Stomach smooth muscle (tissue), 2 donors: ENCODE measurements at regions not wholly inside any gene's neighbourhood (a gene's known extent, or its start where the extent isn't known, plus 50 kb on each side); places are given as distances from the start of the nearest gene placed in this dataset.
A peak's percentile ranks its signal among the peaks of the same experiment; 100 is the strongest.

ENCODE experiments used
- H3K27ac ChIP-seq: one replicate; pipeline ENCODE4 v1.7.0; 2013; ENCODE audit warnings: mild to moderate bottlenecking, low read length, inconsistent platforms
- H3K27me3 ChIP-seq, 2 donors: one replicate each; pipeline ENCODE4 v1.7.0; 2013; ENCODE audit warnings: low read length in 2 of 2; ENCODE audit not compliant: insufficient read depth in 2 of 2, control insufficient read depth in 1 of 2
- H3K36me3 ChIP-seq, 2 donors: one replicate each; pipeline ENCODE4 v1.7.0; 2013; ENCODE audit warnings: low read length in 2 of 2; ENCODE audit not compliant: control insufficient read depth in 2 of 2, insufficient read depth in 2 of 2
- H3K4me1 ChIP-seq: one replicate; pipeline ENCODE4 v1.7.0; 2013; ENCODE audit warnings: low read length; ENCODE audit not compliant: control insufficient read depth, insufficient read depth
- H3K4me3 ChIP-seq, 2 donors: one replicate each; pipeline ENCODE4 v1.7.0; 2013; ENCODE audit warnings: low read length in 2 of 2
- H3K9ac ChIP-seq, 2 donors: one replicate each; pipeline ENCODE4 v1.7.0; 2013; ENCODE audit warnings: low read length in 2 of 2, mild to moderate bottlenecking in 1 of 2
- H3K9me3 ChIP-seq, 2 donors: one replicate each; pipeline ENCODE4 v1.7.0; 2013; ENCODE audit warnings: low read length in 2 of 2; ENCODE audit not compliant: control insufficient read depth in 2 of 2
- donor health status: healthy.
- donor health status: Pancreatic carcinoma.

GRCh38 chr10:94208315-94208714, 154.4 kb downstream of the NOC3L start:
- peak overlapping the region; percentile 1 for H3K27ac ChIP-seq
- H3K27me3 ChIP-seq, result no peaks in the 10 kb centered on the region
- no peak overlapping the region for H3K9ac ChIP-seq

GRCh38 chr10:94210440-94211168, 152.1 kb downstream of the NOC3L start:
- peaks cover 27% of the 10 kb centered on the region for H3K4me1 ChIP-seq
- no peak overlapping the region for H3K4me3 ChIP-seq
- no peaks in the 10 kb centered on the region for H3K9me3 ChIP-seq
- no peaks in the 10 kb centered on the region for H3K36me3 ChIP-seq
- H3K27me3 ChIP-seq, result no peaks in the 10 kb centered on the region
- peak overlapping the region; percentile 13 for H3K27ac ChIP-seq
- no peak overlapping the region for H3K9ac ChIP-seq

More at GRCh38 chr10:94208315-94208714, 154.4 kb downstream of the NOC3L start:
- Histone ChIP-seq H3K9me3 (no peaks in the 10 kb centered on the region), H3K4me1 (peaks cover 24% of the 10 kb centered on the region), H3K4me3 (no peak overlapping the region), H3K36me3 (no peaks in the 10 kb centered on the region)

GRCh38 chr10:94211169-94211510, 151.6 kb downstream of the NOC3L start:
- Histone ChIP-seq H3K27me3 (no peaks in the 10 kb centered on the region), H3K9me3 (no peaks in the 10 kb centered on the region), H3K36me3 (no peaks in the 10 kb centered on the region), H3K4me1 (peaks cover 27% of the 10 kb centered on the region), H3K4me3 (no peak overlapping the region), H3K27ac (peak overlapping the region; percentile 13), H3K9ac (no peak overlapping the region)

GRCh38 chr10:94213001-94213530, 149.7 kb downstream of the NOC3L start:
- no peak overlapping the region for H3K4me3 ChIP-seq
- no peak overlapping the region for H3K9ac ChIP-seq
- no peaks in the 10 kb centered on the region for H3K36me3 ChIP-seq
- H3K27me3 ChIP-seq, result no peaks in the 10 kb centered on the region
- peaks cover 27% of the 10 kb centered on the region for H3K4me1 ChIP-seq
- H3K27ac ChIP-seq, result no peak overlapping the region
- H3K9me3 ChIP-seq, result no peaks in the 10 kb centered on the region

- no peaks in the 10 kb centered on the region for H3K27me3 ChIP-seq
- H3K27ac ChIP-seq, result no peak overlapping the region
- H3K4me1 ChIP-seq, result peaks cover 27% of the 10 kb centered on the region
Measured at GRCh38 chr10:94213980-94214379, 148.8 kb downstream of the NOC3L start.

GRCh38 chr10:94214481-94214893, 148.3 kb downstream of the NOC3L start:
- no peak overlapping the region for H3K4me3 ChIP-seq
- H3K27me3 ChIP-seq, result no peaks in the 10 kb centered on the region
- H3K4me1 ChIP-seq, result peaks cover 27% of the 10 kb centered on the region
- H3K9me3 ChIP-seq, result no peaks in the 10 kb centered on the region
- H3K36me3 ChIP-seq, result no peaks in the 10 kb centered on the region
- H3K27ac ChIP-seq, result no peak overlapping the region
- H3K9ac ChIP-seq, result no peak overlapping the region

More at GRCh38 chr10:94213980-94214379, 148.8 kb downstream of the NOC3L start:
- H3K9me3 ChIP-seq, result no peaks in the 10 kb centered on the region
- H3K36me3 ChIP-seq, result no peaks in the 10 kb centered on the region
- no peak overlapping the region for H3K4me3 ChIP-seq
- no peak overlapping the region for H3K9ac ChIP-seq

- H3K36me3 ChIP-seq, result no peaks in the 10 kb centered on the region
- H3K9me3 ChIP-seq, result no peaks in the 10 kb centered on the region
- H3K9ac ChIP-seq, result no peak overlapping the region
- peaks cover 12% of the 10 kb centered on the region for H3K4me1 ChIP-seq
- H3K4me3 ChIP-seq, result no peak overlapping the region
- no peak overlapping the region for H3K27ac ChIP-seq
- H3K27me3 ChIP-seq, result no peaks in the 10 kb centered on the region
Measured at GRCh38 chr10:94216201-94216600, 146.5 kb downstream of the NOC3L start.

GRCh38 chr10:94217411-94217810, 145.3 kb downstream of the NOC3L start:
- Histone ChIP-seq H3K4me1 (peaks cover 12% of the 10 kb centered on the region), H3K27ac (no peak overlapping the region)

GRCh38 chr10:94218493-94219183, 144.1 kb downstream of the NOC3L start:
- peaks cover 5% of the 10 kb centered on the region for H3K4me1 ChIP-seq
- H3K36me3 ChIP-seq, result no peaks in the 10 kb centered on the region
- H3K27ac ChIP-seq, result no peak overlapping the region
- H3K4me3 ChIP-seq, result no peak overlapping the region
- H3K9ac ChIP-seq, result no peak overlapping the region
- H3K27me3 ChIP-seq, result no peaks in the 10 kb centered on the region
- H3K9me3 ChIP-seq, result no peaks in the 10 kb centered on the region

More at GRCh38 chr10:94217411-94217810, 145.3 kb downstream of the NOC3L start:
- Histone ChIP-seq H3K36me3 (no peaks in the 10 kb centered on the region), H3K9ac (no peak overlapping the region), H3K4me3 (no peak overlapping the region), H3K9me3 (no peaks in the 10 kb centered on the region), H3K27me3 (no peaks in the 10 kb centered on the region)

GRCh38 chr10:94219829-94220228, 142.9 kb downstream of the NOC3L start:
- no peaks in the 10 kb centered on the region for H3K4me1 ChIP-seq
- no peak overlapping the region for H3K27ac ChIP-seq
- no peak overlapping the region for H3K9ac ChIP-seq

GRCh38 chr10:94220717-94221116, 142.0 kb downstream of the NOC3L start:
- Histone ChIP-seq H3K4me3 (no peak overlapping the region), H3K9me3 (no peaks in the 10 kb centered on the region), H3K27me3 (no peaks in the 10 kb centered on the region), H3K4me1 (peaks cover 2% of the 10 kb centered on the region), H3K36me3 (no peaks in the 10 kb centered on the region), H3K9ac (no peak overlapping the region), H3K27ac (no peak overlapping the region)

More at GRCh38 chr10:94219829-94220228, 142.9 kb downstream of the NOC3L start:
- no peaks in the 10 kb centered on the region for H3K9me3 ChIP-seq
- no peak overlapping the region for H3K4me3 ChIP-seq
- H3K27me3 ChIP-seq, result no peaks in the 10 kb centered on the region
- H3K36me3 ChIP-seq, result no peaks in the 10 kb centered on the region
